ENCODE measurements at regions not wholly inside any gene's neighbourhood (a gene's known extent, or its start where the extent isn't known, plus 50 kb on each side); places are given as distances from the start of the nearest gene placed in this dataset.

DNA sequence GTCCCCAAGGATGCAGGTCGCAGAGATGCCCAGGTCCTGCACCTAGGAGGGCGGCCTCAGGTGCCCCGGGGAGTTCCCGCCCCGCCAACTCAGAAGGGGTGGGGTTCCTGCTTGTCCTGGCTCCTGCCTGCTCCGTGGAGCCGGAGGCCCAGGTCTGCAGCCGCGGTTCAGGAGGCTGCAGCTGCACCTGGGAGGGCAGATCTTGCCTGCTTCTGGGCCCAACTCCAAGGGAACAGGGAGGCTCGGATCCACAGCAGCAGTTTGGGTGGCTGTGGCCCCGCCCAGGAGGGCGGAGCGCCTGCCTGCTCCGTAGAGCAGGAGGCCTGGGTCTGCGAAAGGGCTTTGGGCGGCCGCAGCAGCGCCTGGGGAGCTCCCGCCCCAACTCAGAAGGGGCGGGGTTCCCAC lies 108.2 kb upstream of the EGR2 start:
- TF ChIP-seq, protein P1, sequence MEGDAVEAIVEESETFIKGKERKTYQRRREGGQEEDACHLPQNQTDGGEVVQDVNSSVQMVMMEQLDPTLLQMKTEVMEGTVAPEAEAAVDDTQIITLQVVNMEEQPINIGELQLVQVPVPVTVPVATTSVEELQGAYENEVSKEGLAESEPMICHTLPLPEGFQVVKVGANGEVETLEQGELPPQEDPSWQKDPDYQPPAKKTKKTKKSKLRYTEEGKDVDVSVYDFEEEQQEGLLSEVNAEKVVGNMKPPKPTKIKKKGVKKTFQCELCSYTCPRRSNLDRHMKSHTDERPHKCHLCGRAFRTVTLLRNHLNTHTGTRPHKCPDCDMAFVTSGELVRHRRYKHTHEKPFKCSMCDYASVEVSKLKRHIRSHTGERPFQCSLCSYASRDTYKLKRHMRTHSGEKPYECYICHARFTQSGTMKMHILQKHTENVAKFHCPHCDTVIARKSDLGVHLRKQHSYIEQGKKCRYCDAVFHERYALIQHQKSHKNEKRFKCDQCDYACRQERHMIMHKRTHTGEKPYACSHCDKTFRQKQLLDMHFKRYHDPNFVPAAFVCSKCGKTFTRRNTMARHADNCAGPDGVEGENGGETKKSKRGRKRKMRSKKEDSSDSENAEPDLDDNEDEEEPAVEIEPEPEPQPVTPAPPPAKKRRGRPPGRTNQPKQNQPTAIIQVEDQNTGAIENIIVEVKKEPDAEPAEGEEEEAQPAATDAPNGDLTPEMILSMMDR (IDR thresholded peaks at IDR 0.05): no peak
- TF ChIP-seq POLR2AphosphoS5 (IDR thresholded peaks at IDR 0.05): no peak

Data from gastroesophageal sphincter (tissue), 3 donors.